ENCODE measurements at regions not wholly inside any gene's neighbourhood (a gene's known extent, or its start where the extent isn't known, plus 50 kb on each side); places are given as distances from the start of the nearest gene placed in this dataset.

DNA sequence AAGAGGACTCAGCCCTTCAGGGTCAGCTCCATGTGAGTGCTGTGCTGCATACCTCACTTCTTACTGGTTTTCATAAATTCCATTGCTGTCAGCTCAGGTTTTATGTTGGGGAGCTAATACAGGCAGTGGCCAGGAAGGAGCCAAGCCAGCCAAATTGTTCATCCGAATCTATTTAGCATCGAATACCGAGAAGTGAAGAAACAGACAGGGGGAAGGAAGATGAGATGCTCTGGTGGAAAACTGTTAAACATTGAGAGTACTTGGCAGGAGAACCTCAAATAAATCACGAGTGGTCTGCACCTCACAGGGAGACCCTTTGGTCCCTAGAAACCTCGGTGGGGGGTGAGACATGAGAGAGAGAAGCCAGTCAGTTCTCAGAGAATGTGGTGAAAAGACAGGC is 196.0 kb upstream of the TMEM72 start:
- TF ChIP-seq CREB1 (IDR thresholded peaks at IDR 0.05; ENCODE audit: low read depth) (no peak), EP300 (IDR thresholded peaks at IDR 0.05; ENCODE audit: borderline replicate concordance) (no peak), ZBTB7A (IDR thresholded peaks at IDR 0.05; ENCODE audit: low read depth) (no peak), TCF12 (IDR thresholded peaks at IDR 0.05; ENCODE audit: low read depth) (no peak), YY1 (IDR thresholded peaks at IDR 0.05; ENCODE audit: low read depth) (no peak), FOXM1 (IDR thresholded peaks at IDR 0.05; ENCODE audit: borderline replicate concordance, low read depth) (no peak)
- TF ChIP-seq, protein P1, sequence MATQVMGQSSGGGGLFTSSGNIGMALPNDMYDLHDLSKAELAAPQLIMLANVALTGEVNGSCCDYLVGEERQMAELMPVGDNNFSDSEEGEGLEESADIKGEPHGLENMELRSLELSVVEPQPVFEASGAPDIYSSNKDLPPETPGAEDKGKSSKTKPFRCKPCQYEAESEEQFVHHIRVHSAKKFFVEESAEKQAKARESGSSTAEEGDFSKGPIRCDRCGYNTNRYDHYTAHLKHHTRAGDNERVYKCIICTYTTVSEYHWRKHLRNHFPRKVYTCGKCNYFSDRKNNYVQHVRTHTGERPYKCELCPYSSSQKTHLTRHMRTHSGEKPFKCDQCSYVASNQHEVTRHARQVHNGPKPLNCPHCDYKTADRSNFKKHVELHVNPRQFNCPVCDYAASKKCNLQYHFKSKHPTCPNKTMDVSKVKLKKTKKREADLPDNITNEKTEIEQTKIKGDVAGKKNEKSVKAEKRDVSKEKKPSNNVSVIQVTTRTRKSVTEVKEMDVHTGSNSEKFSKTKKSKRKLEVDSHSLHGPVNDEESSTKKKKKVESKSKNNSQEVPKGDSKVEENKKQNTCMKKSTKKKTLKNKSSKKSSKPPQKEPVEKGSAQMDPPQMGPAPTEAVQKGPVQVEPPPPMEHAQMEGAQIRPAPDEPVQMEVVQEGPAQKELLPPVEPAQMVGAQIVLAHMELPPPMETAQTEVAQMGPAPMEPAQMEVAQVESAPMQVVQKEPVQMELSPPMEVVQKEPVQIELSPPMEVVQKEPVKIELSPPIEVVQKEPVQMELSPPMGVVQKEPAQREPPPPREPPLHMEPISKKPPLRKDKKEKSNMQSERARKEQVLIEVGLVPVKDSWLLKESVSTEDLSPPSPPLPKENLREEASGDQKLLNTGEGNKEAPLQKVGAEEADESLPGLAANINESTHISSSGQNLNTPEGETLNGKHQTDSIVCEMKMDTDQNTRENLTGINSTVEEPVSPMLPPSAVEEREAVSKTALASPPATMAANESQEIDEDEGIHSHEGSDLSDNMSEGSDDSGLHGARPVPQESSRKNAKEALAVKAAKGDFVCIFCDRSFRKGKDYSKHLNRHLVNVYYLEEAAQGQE (IDR thresholded peaks at IDR 0.05; ENCODE audit: low read depth), result no peak

DNA sequence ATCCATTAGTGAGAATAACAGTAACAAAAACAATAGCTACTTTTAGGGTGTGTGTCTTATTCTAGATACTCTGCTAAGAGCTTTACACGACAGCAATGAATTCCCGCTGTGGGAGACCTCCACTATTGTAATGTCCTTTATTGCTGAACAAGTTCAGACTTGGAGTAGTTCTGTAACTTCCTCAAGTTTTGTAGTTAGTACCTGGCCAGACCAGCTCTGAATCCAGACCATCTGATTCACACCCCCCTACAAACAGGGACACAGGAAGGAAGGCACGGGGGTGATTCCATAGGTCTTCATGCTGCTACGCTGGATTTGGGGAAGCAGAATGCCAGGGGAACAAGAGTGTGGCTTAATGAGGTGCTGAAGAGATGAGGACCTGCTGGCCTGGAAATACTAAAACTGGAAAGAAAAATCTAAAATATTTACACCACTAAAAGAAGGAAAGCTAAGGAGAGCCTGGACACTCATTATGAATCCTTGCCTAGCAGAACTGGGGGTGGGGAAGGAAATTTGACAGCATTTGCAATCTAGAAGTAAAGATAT is 194.6 kb upstream of the TMEM72 start:
- TF ChIP-seq TCF12 (IDR thresholded peaks at IDR 0.05; ENCODE audit: low read depth) (no peak), TAF1 (IDR thresholded peaks at IDR 0.05; ENCODE audit: low read depth) (no peak), ZBTB7A (IDR thresholded peaks at IDR 0.05; ENCODE audit: low read depth) (no peak), CEBPB (IDR thresholded peaks at IDR 0.05) (no peak), EGR1 (IDR thresholded peaks at IDR 0.05) (no peak), YY1 (IDR thresholded peaks at IDR 0.05; ENCODE audit: low read depth) (no peak), CREB1 (IDR thresholded peaks at IDR 0.05; ENCODE audit: low read depth) (no peak), EP300 (IDR thresholded peaks at IDR 0.05; ENCODE audit: borderline replicate concordance) (no peak), FOXM1 (IDR thresholded peaks at IDR 0.05; ENCODE audit: borderline replicate concordance, low read depth) (no peak), NFIC (IDR thresholded peaks at IDR 0.05) (no peak), RAD21 (IDR thresholded peaks at IDR 0.05; ENCODE audit: low read depth) (no peak), TEAD4 (IDR thresholded peaks at IDR 0.05) (no peak)
- TF ChIP-seq, protein P1 (IDR thresholded peaks at IDR 0.05; ENCODE audit: low read depth), result no peak
- TF ChIP-seq, protein P2, sequence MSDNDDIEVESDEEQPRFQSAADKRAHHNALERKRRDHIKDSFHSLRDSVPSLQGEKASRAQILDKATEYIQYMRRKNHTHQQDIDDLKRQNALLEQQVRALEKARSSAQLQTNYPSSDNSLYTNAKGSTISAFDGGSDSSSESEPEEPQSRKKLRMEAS (IDR thresholded peaks at IDR 0.05), result no peak
- TF ChIP-seq, protein P3, sequence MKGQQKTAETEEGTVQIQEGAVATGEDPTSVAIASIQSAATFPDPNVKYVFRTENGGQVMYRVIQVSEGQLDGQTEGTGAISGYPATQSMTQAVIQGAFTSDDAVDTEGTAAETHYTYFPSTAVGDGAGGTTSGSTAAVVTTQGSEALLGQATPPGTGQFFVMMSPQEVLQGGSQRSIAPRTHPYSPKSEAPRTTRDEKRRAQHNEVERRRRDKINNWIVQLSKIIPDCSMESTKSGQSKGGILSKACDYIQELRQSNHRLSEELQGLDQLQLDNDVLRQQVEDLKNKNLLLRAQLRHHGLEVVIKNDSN (IDR thresholded peaks at IDR 0.05), result no peak

DNA sequence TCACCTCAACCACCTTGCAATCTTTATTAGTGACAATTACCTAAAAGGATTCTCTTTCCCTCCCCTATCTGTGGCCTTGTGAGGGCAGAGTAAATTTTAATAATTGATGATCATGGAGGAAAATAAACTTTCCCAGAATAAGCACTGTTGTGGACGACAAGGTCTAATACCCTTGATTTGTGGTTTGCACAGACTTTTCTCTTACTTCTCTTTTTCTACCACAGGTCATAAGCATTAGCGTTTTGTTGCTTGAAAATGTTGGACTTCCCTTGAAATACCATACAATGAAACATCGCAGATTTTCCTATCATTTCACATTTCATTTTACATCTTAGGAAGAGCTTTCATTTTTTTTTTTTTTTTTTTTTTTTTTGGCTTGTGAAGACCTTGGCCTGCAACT is 188.1 kb upstream of the TMEM72 start:
- TF ChIP-seq TEAD4 (IDR thresholded peaks at IDR 0.05), result no peak

DNA sequence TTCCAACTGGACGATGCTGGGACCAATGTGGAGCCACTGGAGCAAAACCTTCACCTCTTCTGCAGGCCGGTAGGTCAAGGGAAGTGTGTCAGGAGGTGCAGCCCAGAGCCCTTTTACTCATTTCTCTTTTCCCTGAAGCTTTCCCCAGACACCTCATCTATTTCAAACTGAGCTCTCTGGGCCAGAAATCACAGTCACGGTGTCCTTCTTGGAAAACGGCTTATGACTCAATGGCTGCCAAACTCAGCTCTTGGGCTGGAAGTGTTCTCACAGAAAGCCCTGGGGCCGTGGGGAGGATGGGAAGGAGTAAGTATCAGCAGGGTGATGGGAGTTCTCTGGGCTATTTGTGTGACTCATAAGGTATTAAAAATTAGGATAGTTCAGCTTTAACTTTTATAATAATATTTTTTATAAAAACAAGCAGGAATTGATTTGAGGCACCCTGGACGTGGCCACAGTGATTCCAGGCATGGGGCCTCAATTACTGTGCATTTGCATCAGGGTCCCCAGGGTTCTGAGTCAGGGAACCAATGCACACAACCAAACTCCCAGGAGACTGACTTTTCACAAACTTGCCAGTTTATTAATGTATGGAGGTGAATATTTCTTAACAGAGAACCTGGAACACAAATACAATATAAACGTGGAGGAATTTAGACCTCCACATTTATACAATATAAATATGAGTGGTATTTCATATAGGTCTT is 187.4 kb upstream of the TMEM72 start:
- TF ChIP-seq, protein P1 (IDR thresholded peaks at IDR 0.05; ENCODE audit: low read depth), result no peak
- TF ChIP-seq TAF1 (IDR thresholded peaks at IDR 0.05; ENCODE audit: low read depth) (no peak), NFIC (IDR thresholded peaks at IDR 0.05) (no peak), CREB1 (IDR thresholded peaks at IDR 0.05; ENCODE audit: low read depth) (no peak), ZBTB7A (IDR thresholded peaks at IDR 0.05; ENCODE audit: low read depth) (no peak), CEBPB (IDR thresholded peaks at IDR 0.05) (no peak), YY1 (IDR thresholded peaks at IDR 0.05; ENCODE audit: low read depth) (no peak), FOXM1 (IDR thresholded peaks at IDR 0.05; ENCODE audit: borderline replicate concordance, low read depth) (no peak), EP300 (IDR thresholded peaks at IDR 0.05; ENCODE audit: borderline replicate concordance) (no peak), TEAD4 (IDR thresholded peaks at IDR 0.05) (no peak), EGR1 (IDR thresholded peaks at IDR 0.05) (no peak)
- TF ChIP-seq, protein P3 (IDR thresholded peaks at IDR 0.05), result no peak
- TF ChIP-seq, protein P2 (IDR thresholded peaks at IDR 0.05), result no peak
